RWPE1 (cell line): ENCODE measurements at regions not wholly inside any gene's neighbourhood (a gene's known extent, or its start where the extent isn't known, plus 50 kb on each side); places are given as distances from the start of the nearest gene placed in this dataset.

Source experiments
- CTCF ChIA-PET: fragments of 350-600 bp; sonication (Branson Sonifier 250); formaldehyde crosslinking; extraction: SDS; loops from one replicate; lab custom pipeline; 2021; lab: Yijun Ruan, JAX
- POLR2A ChIA-PET: fragments of 400-600 bp; formaldehyde crosslinking; extraction: SDS; loops from one replicate; lab custom pipeline; 2020; ENCODE audit warnings: antibody characterized with exemption; ENCODE audit not compliant: low non-redundant PET; lab: Yijun Ruan, JAX
- DNase-seq: peaks from one replicate; pipeline ENCODE4 v3.0.0; 2012; ENCODE audit warnings: low spot score
- H3K27ac ChIP-seq: fragments of 450-650 bp; 2 replicates; pipeline ENCODE4 v1.5.1; 2017
- CTCF ChIP-seq: fragments of 450-650 bp; conservative IDR thresholded peaks from 2 replicates; pipeline ENCODE4 v1.5.1; 2017; ENCODE audit warnings: low read depth, mild to moderate bottlenecking

- DNase-seq: no peak
- ChIA-PET CTCF (no interaction called here), POLR2A (no interaction called here)
- no peak overlapping the region for H3K27ac ChIP-seq
- TF ChIP-seq CTCF: no peak
These were observed 262.8 kb upstream of the NR2F2 start for GRCh38 chr15:96067677-96068076.

GRCh38 chr15:96068897-96069296, 261.6 kb upstream of the NR2F2 start:
- CTCF ChIA-PET: no interaction called here
- no peak for DNase-seq
- POLR2A ChIA-PET: no interaction called here
- no peak for TF ChIP-seq CTCF
- H3K27ac ChIP-seq: no peak overlapping the region

GRCh38 chr15:96070636-96071035, 259.9 kb upstream of the NR2F2 start:
- TF ChIP-seq CTCF: no peak
- H3K27ac ChIP-seq: no peak overlapping the region
- DNase-seq: no peak
- ChIA-PET CTCF (no interaction called here), POLR2A (no interaction called here)

GRCh38 chr15:96072821-96073220, 257.7 kb upstream of the NR2F2 start:
- ChIA-PET POLR2A (no interaction called here), CTCF (no interaction called here)
- TF ChIP-seq CTCF: no peak

GRCh38 chr15:96073908-96074307, 256.6 kb upstream of the NR2F2 start:
- no peak overlapping the region for H3K27ac ChIP-seq
- DNase-seq: no peak
- no peak for TF ChIP-seq CTCF
- CTCF ChIA-PET: no interaction called here
- POLR2A ChIA-PET: no interaction called here

More at GRCh38 chr15:96072821-96073220, 257.7 kb upstream of the NR2F2 start:
- H3K27ac ChIP-seq: no peak overlapping the region
- no peak for DNase-seq

- TF ChIP-seq CTCF: no peak
- H3K27ac ChIP-seq: no peak overlapping the region
- no peak for DNase-seq
- ChIA-PET POLR2A (no interaction called here), CTCF (no interaction called here)
These were observed 254.6 kb upstream of the NR2F2 start for GRCh38 chr15:96075895-96076294.

GRCh38 chr15:96076350-96076749, 254.2 kb upstream of the NR2F2 start:
- H3K27ac ChIP-seq: no peak overlapping the region
- DNase-seq: no peak
- TF ChIP-seq CTCF: no peak
- ChIA-PET CTCF (no interaction called here), POLR2A (no interaction called here)
